ENCODE measurements at regions not wholly inside any gene's neighbourhood (a gene's known extent, or its start where the extent isn't known, plus 50 kb on each side); places are given as distances from the start of the nearest gene placed in this dataset.

GRCh38 chr7:54080971-54081370, 461.2 kb upstream of the VSTM2A start:
- Histone ChIP-seq H2BK120ac (replicated peaks; ENCODE audit: low read depth, low read length) (no peak overlapping the region), H3K56ac (replicated peaks; ENCODE audit: insufficient read length, low read depth, low read length) (no peak overlapping the region), H3K36me3 (ENCODE audit: control insufficient read depth in 2 of 4, insufficient read depth in 4 of 4, low read length in 3 of 4) (no peaks in the 10 kb centered on the region), H2BK12ac (ENCODE audit: low read depth, low read length) (no peak overlapping the region), H3K4ac (replicated peaks; ENCODE audit: insufficient read length, low read depth, low read length) (no peak overlapping the region), H3K9ac (replicated peaks in 1 of 4; ENCODE audit: extremely low read depth in 1 of 4, low read depth in 3 of 4, low read length in 3 of 4) (no peak overlapping the region), H4K5ac (ENCODE audit: insufficient read length, low read depth, low read length) (no peak overlapping the region), H3K9me3 (ENCODE audit: insufficient read depth in 2 of 2, low read depth in 1 of 2, low read length in 1 of 2) (no peaks in the 10 kb centered on the region), H3K27me3 (replicated peaks in 1 of 4; ENCODE audit: control insufficient read depth in 3 of 4, extremely low read depth in 1 of 4, insufficient read depth in 3 of 4, low read length in 3 of 4) (no peaks in the 10 kb centered on the region), H4K8ac (ENCODE audit: extremely low read depth, insufficient read depth, low read length) (no peak overlapping the region), H3K79me1 (ENCODE audit: low read depth, low read length) (no peaks in the 10 kb centered on the region), H3K23ac (ENCODE audit: insufficient read length) (no peak overlapping the region), H3K18ac (ENCODE audit: extremely low read depth, low read length) (no peak overlapping the region), H2AFZ (ENCODE audit: low read length) (peak overlapping the region; percentile 67), H4K20me1 (replicated peaks in 1 of 2; ENCODE audit: control insufficient read depth in 1 of 2, insufficient read depth in 2 of 2, low read length in 2 of 2) (no peaks in the 10 kb centered on the region), H4K91ac (replicated peaks; ENCODE audit: insufficient read length, low read length) (no peak overlapping the region), H3K4me1 (replicated peaks in 1 of 4; ENCODE audit: control insufficient read depth in 3 of 4, insufficient read depth in 4 of 4, low read length in 3 of 4) (no peaks in the 10 kb centered on the region), H3K4me3 (ENCODE audit: extremely low read depth in 1 of 4, insufficient read depth in 2 of 4, low read depth in 3 of 4, low read length in 4 of 4) (no peak overlapping the region), H3K14ac (ENCODE audit: insufficient read length) (no peak overlapping the region), H2AK5ac (ENCODE audit: low read depth, low read length) (no peak overlapping the region), H3K4me2 (ENCODE audit: insufficient read depth in 1 of 2, low read depth in 2 of 2, low read length in 2 of 2) (no peak overlapping the region), H2BK5ac (ENCODE audit: low read depth, low read length) (no peak overlapping the region), H3K23me2 (ENCODE audit: low read depth, low read length) (no peaks in the 10 kb centered on the region), H3K79me2 (ENCODE audit: control insufficient read depth in 1 of 2, insufficient read depth in 2 of 2, low read length in 2 of 2) (no peaks in the 10 kb centered on the region), H3K27ac (ENCODE audit: low read depth, low read length) (no peak overlapping the region), H2BK15ac (ENCODE audit: low read length) (no peak overlapping the region), H2BK20ac (ENCODE audit: low read length) (no peak overlapping the region)
- POLR2A ChIA-PET (ENCODE audit: partially characterized antibody): no interaction called here
- 68% methylated on average over 4 of the region's 4 CpGs; no CpG with 5 or more reads in 1 of the 2 experiments for WGBS, 2 experiments (ENCODE audit: extremely low coverage in 1 of 2, insufficient coverage in 1 of 2, insufficient read length in 1 of 2, insufficient replicate concordance in 2 of 2, low coverage in 1 of 2, low lambda C conversion rate in 2 of 2, missing lambda C conversion rate in 1 of 2)
- DNase-seq (ENCODE audit: low read depth in 1 of 2, low spot score in 2 of 2) (no peak), FAIRE-seq (no peak)
- TF ChIP-seq BRCA1 (IDR thresholded peaks at IDR 0.05; ENCODE audit: low read depth, low read length): no peak
- TF ChIP-seq RXRA (IDR thresholded peaks at IDR 0.05; ENCODE audit: insufficient read depth, low read depth, low read length): no peak
- no peak for TF ChIP-seq TAF7 (optimal IDR thresholded peaks at IDR 0.05; ENCODE audit: borderline replicate concordance, low read depth, low read length)
- no peak for TF ChIP-seq KDM1A (IDR thresholded peaks at IDR 0.05; ENCODE audit: borderline replicate concordance, low read length)
- TF ChIP-seq HDAC6 (IDR thresholded peaks at IDR 0.05; ENCODE audit: low read depth, low read length): no peak
- TF ChIP-seq CBX5 (IDR thresholded peaks at IDR 0.05; ENCODE audit: low read depth, low read length): no peak
- TF ChIP-seq RAD21 (IDR thresholded peaks at IDR 0.05 in 1 of 2, conservative IDR thresholded peaks at IDR 0.05 in 1 of 2; ENCODE audit: low read depth in 2 of 2, low read length in 2 of 2): no peak
- TF ChIP-seq SP2 (IDR thresholded peaks at IDR 0.05; ENCODE audit: low read length): no peak
- TF ChIP-seq CHD2 (IDR thresholded peaks at IDR 0.05; ENCODE audit: low read length): no peak
- TF ChIP-seq TAF1 (IDR thresholded peaks at IDR 0.05; ENCODE audit: low read depth, low read length): no peak
- no peak for TF ChIP-seq FOSL1 (IDR thresholded peaks at IDR 0.05; ENCODE audit: insufficient read depth, low read depth, low read length)
- TF ChIP-seq RFX5 (IDR thresholded peaks at IDR 0.05; ENCODE audit: borderline replicate concordance, low read depth, low read length): no peak
- no peak for TF ChIP-seq TCF12 (IDR thresholded peaks at IDR 0.05; ENCODE audit: low read depth, low read length)
- TF ChIP-seq YY1 (IDR thresholded peaks at IDR 0.05; ENCODE audit: low read depth, low read length): no peak
- CTCF ChIA-PET (ENCODE audit: partially characterized antibody): interaction anchor here (0.6 kb wide), 1 partner anchor 126 kb away, joined by 3 read pairs; no protein-coding TSS in a partner anchor

Measured in H1 (cell line).